Activated CD8-positive, alpha-beta memory T cell treated with anti-CD3 and anti-CD28 coated beads for 36 hours (primary cell): ENCODE measurements at regions not wholly inside any gene's neighbourhood (a gene's known extent, or its start where the extent isn't known, plus 50 kb on each side); places are given as distances from the start of the nearest gene placed in this dataset.

Experiments
- CTCF ChIA-PET: fragments of 350-600 bp; sonication (Branson Sonifier 250); formaldehyde crosslinking; loops from one replicate; lab custom pipeline; 2021; ENCODE audit warnings: antibody characterized with exemption; lab: Charles Lee
- POLR2A ChIA-PET: fragments of 350-600 bp; sonication (Branson Sonifier 250); formaldehyde crosslinking; loops from one replicate; lab custom pipeline; 2021; ENCODE audit warnings: antibody characterized with exemption; lab: Charles Lee

GRCh38 chr5:167232675-167233311, 1058.7 kb upstream of the WWC1 start:
- POLR2A ChIA-PET: no interaction called here
- CTCF ChIA-PET: no interaction called here

GRCh38 chr5:167233507-167234220, 1057.8 kb upstream of the WWC1 start:
- ChIA-PET CTCF (no interaction called here), POLR2A (no interaction called here)

GRCh38 chr5:167241436-167242067, 1049.9 kb upstream of the WWC1 start:
- POLR2A ChIA-PET: no interaction called here
- CTCF ChIA-PET: no interaction called here

- ChIA-PET CTCF (no interaction called here), POLR2A (no interaction called here)
Measured at GRCh38 chr5:167242701-167243100, 1048.7 kb upstream of the WWC1 start.

- POLR2A ChIA-PET: no interaction called here
Measured at GRCh38 chr5:167243463-167243862, 1048.0 kb upstream of the WWC1 start.

GRCh38 chr5:167244583-167244982, 1046.9 kb upstream of the WWC1 start:
- ChIA-PET CTCF (no interaction called here), POLR2A (no interaction called here)

More at GRCh38 chr5:167243463-167243862, 1048.0 kb upstream of the WWC1 start:
- CTCF ChIA-PET: no interaction called here

GRCh38 chr5:167245868-167246267, 1045.6 kb upstream of the WWC1 start:
- CTCF ChIA-PET: no interaction called here
- POLR2A ChIA-PET: no interaction called here

- ChIA-PET CTCF (no interaction called here), POLR2A (no interaction called here)
Measured at GRCh38 chr5:167247816-167248215, 1043.6 kb upstream of the WWC1 start.

- CTCF ChIA-PET: no interaction called here
- POLR2A ChIA-PET: no interaction called here
Measured at GRCh38 chr5:167248257-167248656, 1043.2 kb upstream of the WWC1 start.

- POLR2A ChIA-PET: interaction anchor here (0.6 kb wide), 1 partner anchor 1798 kb away, joined by 3 read pairs; no protein-coding TSS in a partner anchor
- CTCF ChIA-PET: no interaction called here
Measured at GRCh38 chr5:167250996-167251395, 1040.4 kb upstream of the WWC1 start.

GRCh38 chr5:167254132-167254531, 1037.3 kb upstream of the WWC1 start:
- ChIA-PET CTCF (no interaction called here), POLR2A (no interaction called here)

- ChIA-PET CTCF (no interaction called here), POLR2A (no interaction called here)
Measured at GRCh38 chr5:167255926-167256325, 1035.5 kb upstream of the WWC1 start.

- POLR2A ChIA-PET: no interaction called here
- CTCF ChIA-PET: no interaction called here
Measured at GRCh38 chr5:167259806-167260205, 1031.6 kb upstream of the WWC1 start.

- POLR2A ChIA-PET: no interaction called here
- CTCF ChIA-PET: no interaction called here
Measured at GRCh38 chr5:167261309-167262100, 1029.9 kb upstream of the WWC1 start.

- ChIA-PET POLR2A (no interaction called here), CTCF (no interaction called here)
Measured at GRCh38 chr5:167263185-167263584, 1028.3 kb upstream of the WWC1 start.

- POLR2A ChIA-PET: no interaction called here
- CTCF ChIA-PET: no interaction called here
Measured at GRCh38 chr5:167264348-167264747, 1027.1 kb upstream of the WWC1 start.

- CTCF ChIA-PET: no interaction called here
- POLR2A ChIA-PET: no interaction called here
Measured at GRCh38 chr5:167268337-167268736, 1023.1 kb upstream of the WWC1 start.

- ChIA-PET POLR2A (no interaction called here), CTCF (no interaction called here)
Measured at GRCh38 chr5:167269146-167269545, 1022.3 kb upstream of the WWC1 start.

GRCh38 chr5:167271081-167271480, 1020.4 kb upstream of the WWC1 start:
- CTCF ChIA-PET: no interaction called here
- POLR2A ChIA-PET: no interaction called here

- ChIA-PET POLR2A (no interaction called here), CTCF (no interaction called here)
Measured at GRCh38 chr5:167271511-167271910, 1019.9 kb upstream of the WWC1 start.
